ENCODE measurements at regions not wholly inside any gene's neighbourhood (a gene's known extent, or its start where the extent isn't known, plus 50 kb on each side); places are given as distances from the start of the nearest gene placed in this dataset.

DNA sequence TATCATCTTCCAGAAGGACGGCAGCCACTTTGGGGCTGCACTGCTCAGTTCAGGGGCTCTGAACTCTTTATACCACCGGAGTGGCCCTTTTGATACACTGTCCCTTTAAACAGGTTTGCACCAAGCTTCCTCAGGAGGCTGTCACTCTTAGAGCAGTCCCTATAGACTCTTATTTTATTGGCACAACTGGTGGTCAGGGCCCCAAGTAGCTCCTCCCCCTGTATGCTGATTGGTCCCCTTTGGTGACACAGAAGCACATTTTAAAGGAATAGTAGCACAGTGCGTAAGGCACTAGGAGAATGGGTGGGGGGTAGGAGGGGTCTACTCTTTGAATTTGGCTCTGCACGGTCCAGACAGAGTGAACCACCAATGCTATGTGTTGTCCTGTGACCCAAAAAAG is 122.6 kb upstream of the MLN start:
- Mint-ChIP-seq H3K27me3 (ENCODE audit: low read depth) (peaks cover 5% of the 10 kb centered on the region; the same call in 1 of the 2 replicates), H3K4me3 (no peak overlapping the region), H3K27ac (no peak overlapping the region), H3K4me1 (peaks cover 18% of the 10 kb centered on the region), H3K9me3 (peaks cover 11% of the 10 kb centered on the region), H3K36me3 (peaks cover 4% of the 10 kb centered on the region)
- ChIA-PET POLR2A (interaction anchor here (0.7 to 1.3 kb wide), 2 partner anchors 33 to 219 kb away, joined by 3 read pairs; no protein-coding TSS in a partner anchor), CTCF (interaction anchor here (0.7 to 2.0 kb wide), 17 partner anchors 9 to 270 kb away, joined by 3 to 15 read pairs (median 3); partner anchors contain the start of gene IP6K3)
- DNase-seq (ENCODE audit: low spot score): peak; percentile 47
- peak; percentile 96 for ATAC-seq
- TF ChIP-seq, protein P1, sequence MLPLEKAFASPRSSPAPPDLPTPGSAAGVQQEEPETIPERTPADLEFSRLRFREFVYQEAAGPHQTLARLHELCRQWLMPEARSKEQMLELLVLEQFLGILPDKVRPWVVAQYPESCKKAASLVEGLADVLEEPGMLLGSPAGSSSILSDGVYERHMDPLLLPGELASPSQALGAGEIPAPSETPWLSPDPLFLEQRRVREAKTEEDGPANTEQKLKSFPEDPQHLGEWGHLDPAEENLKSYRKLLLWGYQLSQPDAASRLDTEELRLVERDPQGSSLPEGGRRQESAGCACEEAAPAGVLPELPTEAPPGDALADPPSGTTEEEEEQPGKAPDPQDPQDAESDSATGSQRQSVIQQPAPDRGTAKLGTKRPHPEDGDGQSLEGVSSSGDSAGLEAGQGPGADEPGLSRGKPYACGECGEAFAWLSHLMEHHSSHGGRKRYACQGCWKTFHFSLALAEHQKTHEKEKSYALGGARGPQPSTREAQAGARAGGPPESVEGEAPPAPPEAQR (CRISPR knock-in tag; IDR thresholded peaks at IDR 0.05): no peak
- TF ChIP-seq, protein P2, sequence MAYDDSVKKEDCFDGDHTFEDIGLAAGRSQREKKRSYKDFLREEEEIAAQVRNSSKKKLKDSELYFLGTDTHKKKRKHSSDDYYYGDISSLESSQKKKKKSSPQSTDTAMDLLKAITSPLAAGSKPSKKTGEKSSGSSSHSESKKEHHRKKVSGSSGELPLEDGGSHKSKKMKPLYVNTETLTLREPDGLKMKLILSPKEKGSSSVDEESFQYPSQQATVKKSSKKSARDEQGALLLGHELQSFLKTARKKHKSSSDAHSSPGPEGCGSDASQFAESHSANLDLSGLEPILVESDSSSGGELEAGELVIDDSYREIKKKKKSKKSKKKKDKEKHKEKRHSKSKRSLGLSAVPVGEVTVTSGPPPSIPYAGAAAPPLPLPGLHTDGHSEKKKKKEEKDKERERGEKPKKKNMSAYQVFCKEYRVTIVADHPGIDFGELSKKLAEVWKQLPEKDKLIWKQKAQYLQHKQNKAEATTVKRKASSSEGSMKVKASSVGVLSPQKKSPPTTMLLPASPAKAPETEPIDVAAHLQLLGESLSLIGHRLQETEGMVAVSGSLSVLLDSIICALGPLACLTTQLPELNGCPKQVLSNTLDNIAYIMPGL (CRISPR knock-in tag; IDR thresholded peaks at IDR 0.05): no peak
- TF ChIP-seq, protein P3, sequence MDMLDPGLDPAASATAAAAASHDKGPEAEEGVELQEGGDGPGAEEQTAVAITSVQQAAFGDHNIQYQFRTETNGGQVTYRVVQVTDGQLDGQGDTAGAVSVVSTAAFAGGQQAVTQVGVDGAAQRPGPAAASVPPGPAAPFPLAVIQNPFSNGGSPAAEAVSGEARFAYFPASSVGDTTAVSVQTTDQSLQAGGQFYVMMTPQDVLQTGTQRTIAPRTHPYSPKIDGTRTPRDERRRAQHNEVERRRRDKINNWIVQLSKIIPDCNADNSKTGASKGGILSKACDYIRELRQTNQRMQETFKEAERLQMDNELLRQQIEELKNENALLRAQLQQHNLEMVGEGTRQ (CRISPR knock-in tag; IDR thresholded peaks at IDR 0.05): no peak
- TF ChIP-seq NR1H2 (CRISPR knock-in tag; IDR thresholded peaks at IDR 0.05): no peak
- no peak for TF ChIP-seq TCF7 (CRISPR knock-in tag; IDR thresholded peaks at IDR 0.05; ENCODE audit: low read depth)
- TF ChIP-seq SP1 (CRISPR knock-in tag; conservative IDR thresholded peaks at IDR 0.05): 0 out of 2 replicates have a peak, but pooled peaks have one; percentile 26
- no peak for TF ChIP-seq NR3C1 (CRISPR knock-in tag; conservative IDR thresholded peaks at IDR 0.05; ENCODE audit: low read depth)
- peak; percentile 88 for TF ChIP-seq NFYB (CRISPR knock-in tag; conservative IDR thresholded peaks at IDR 0.05; ENCODE audit: low read depth)
- no peak for TF ChIP-seq ZNF263 (CRISPR knock-in tag; IDR thresholded peaks at IDR 0.05; ENCODE audit: low read depth)
- TF ChIP-seq, protein P4, sequence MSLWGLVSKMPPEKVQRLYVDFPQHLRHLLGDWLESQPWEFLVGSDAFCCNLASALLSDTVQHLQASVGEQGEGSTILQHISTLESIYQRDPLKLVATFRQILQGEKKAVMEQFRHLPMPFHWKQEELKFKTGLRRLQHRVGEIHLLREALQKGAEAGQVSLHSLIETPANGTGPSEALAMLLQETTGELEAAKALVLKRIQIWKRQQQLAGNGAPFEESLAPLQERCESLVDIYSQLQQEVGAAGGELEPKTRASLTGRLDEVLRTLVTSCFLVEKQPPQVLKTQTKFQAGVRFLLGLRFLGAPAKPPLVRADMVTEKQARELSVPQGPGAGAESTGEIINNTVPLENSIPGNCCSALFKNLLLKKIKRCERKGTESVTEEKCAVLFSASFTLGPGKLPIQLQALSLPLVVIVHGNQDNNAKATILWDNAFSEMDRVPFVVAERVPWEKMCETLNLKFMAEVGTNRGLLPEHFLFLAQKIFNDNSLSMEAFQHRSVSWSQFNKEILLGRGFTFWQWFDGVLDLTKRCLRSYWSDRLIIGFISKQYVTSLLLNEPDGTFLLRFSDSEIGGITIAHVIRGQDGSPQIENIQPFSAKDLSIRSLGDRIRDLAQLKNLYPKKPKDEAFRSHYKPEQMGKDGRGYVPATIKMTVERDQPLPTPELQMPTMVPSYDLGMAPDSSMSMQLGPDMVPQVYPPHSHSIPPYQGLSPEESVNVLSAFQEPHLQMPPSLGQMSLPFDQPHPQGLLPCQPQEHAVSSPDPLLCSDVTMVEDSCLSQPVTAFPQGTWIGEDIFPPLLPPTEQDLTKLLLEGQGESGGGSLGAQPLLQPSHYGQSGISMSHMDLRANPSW (CRISPR knock-in tag; conservative IDR thresholded peaks at IDR 0.05; ENCODE audit: low read depth): no peak
- TF ChIP-seq TEAD1 (CRISPR knock-in tag; IDR thresholded peaks at IDR 0.05): no peak
- TF ChIP-seq ZNF396 (CRISPR knock-in tag; IDR thresholded peaks at IDR 0.05; ENCODE audit: borderline replicate concordance): no peak
- TF ChIP-seq, protein P5, sequence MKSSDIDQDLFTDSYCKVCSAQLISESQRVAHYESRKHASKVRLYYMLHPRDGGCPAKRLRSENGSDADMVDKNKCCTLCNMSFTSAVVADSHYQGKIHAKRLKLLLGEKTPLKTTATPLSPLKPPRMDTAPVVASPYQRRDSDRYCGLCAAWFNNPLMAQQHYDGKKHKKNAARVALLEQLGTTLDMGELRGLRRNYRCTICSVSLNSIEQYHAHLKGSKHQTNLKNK (CRISPR knock-in tag; IDR thresholded peaks at IDR 0.05): no peak

DNA sequence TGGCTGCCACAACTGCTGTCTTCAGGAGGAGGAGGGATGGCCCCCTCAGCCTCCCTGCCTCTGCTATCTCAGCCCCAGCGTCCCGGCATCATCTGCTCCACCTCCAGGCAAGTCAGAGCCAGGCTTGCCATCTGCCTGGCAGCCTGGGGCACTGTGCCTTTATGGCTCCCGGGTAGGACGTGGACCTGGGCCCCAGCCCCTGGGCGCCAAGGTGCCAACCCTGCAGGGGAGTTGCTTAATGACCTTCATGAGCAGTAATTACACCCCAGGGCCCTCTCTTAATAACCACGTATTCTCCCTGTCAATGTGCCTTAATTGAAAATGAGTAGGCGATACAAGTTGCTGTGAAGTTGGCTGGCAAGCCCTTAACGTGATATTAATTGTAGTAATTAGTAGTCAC is 122.1 kb upstream of the MLN start:
- ChIA-PET CTCF (interaction anchor here (0.7 to 2.0 kb wide), 12 partner anchors 33 to 271 kb away, joined by 3 to 15 read pairs (median 5); partner anchors contain the start of gene IP6K3), POLR2A (interaction anchor here (1.3 kb wide), 1 partner anchor 34 kb away, joined by 3 read pairs; no protein-coding TSS in a partner anchor)
- peaks cover 5% of the 10 kb centered on the region; the same call in 1 of the 2 replicates for H3K27me3 Mint-ChIP-seq (ENCODE audit: low read depth)
- H3K27ac Mint-ChIP-seq: no peak overlapping the region
- peaks cover 11% of the 10 kb centered on the region for H3K9me3 Mint-ChIP-seq
- ATAC-seq: no peak
- H3K4me1 Mint-ChIP-seq: peaks cover 18% of the 10 kb centered on the region
- DNase-seq (ENCODE audit: low spot score): no peak
- no peak overlapping the region for H3K4me3 Mint-ChIP-seq
- H3K36me3 Mint-ChIP-seq: peaks cover 4% of the 10 kb centered on the region
- TF ChIP-seq FOXK1 (CRISPR knock-in tag; IDR thresholded peaks at IDR 0.05) (no peak), IRF2 (CRISPR knock-in tag; IDR thresholded peaks at IDR 0.05; ENCODE audit: borderline replicate concordance, low read depth) (no peak), NFE2L1 (CRISPR knock-in tag; IDR thresholded peaks at IDR 0.05) (no peak), NR1H2 (CRISPR knock-in tag; IDR thresholded peaks at IDR 0.05) (no peak), RELA (CRISPR knock-in tag; IDR thresholded peaks at IDR 0.05; ENCODE audit: borderline replicate concordance) (no peak)
- TF ChIP-seq, protein P6, sequence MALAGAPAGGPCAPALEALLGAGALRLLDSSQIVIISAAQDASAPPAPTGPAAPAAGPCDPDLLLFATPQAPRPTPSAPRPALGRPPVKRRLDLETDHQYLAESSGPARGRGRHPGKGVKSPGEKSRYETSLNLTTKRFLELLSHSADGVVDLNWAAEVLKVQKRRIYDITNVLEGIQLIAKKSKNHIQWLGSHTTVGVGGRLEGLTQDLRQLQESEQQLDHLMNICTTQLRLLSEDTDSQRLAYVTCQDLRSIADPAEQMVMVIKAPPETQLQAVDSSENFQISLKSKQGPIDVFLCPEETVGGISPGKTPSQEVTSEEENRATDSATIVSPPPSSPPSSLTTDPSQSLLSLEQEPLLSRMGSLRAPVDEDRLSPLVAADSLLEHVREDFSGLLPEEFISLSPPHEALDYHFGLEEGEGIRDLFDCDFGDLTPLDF (CRISPR knock-in tag; IDR thresholded peaks at IDR 0.05): no peak
- TF ChIP-seq, protein P5 (CRISPR knock-in tag; IDR thresholded peaks at IDR 0.05): no peak
- TF ChIP-seq, protein P1 (CRISPR knock-in tag; IDR thresholded peaks at IDR 0.05): no peak
- TF ChIP-seq, protein P7, sequence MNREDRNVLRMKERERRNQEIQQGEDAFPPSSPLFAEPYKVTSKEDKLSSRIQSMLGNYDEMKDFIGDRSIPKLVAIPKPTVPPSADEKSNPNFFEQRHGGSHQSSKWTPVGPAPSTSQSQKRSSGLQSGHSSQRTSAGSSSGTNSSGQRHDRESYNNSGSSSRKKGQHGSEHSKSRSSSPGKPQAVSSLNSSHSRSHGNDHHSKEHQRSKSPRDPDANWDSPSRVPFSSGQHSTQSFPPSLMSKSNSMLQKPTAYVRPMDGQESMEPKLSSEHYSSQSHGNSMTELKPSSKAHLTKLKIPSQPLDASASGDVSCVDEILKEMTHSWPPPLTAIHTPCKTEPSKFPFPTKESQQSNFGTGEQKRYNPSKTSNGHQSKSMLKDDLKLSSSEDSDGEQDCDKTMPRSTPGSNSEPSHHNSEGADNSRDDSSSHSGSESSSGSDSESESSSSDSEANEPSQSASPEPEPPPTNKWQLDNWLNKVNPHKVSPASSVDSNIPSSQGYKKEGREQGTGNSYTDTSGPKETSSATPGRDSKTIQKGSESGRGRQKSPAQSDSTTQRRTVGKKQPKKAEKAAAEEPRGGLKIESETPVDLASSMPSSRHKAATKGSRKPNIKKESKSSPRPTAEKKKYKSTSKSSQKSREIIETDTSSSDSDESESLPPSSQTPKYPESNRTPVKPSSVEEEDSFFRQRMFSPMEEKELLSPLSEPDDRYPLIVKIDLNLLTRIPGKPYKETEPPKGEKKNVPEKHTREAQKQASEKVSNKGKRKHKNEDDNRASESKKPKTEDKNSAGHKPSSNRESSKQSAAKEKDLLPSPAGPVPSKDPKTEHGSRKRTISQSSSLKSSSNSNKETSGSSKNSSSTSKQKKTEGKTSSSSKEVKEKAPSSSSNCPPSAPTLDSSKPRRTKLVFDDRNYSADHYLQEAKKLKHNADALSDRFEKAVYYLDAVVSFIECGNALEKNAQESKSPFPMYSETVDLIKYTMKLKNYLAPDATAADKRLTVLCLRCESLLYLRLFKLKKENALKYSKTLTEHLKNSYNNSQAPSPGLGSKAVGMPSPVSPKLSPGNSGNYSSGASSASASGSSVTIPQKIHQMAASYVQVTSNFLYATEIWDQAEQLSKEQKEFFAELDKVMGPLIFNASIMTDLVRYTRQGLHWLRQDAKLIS (CRISPR knock-in tag; IDR thresholded peaks at IDR 0.05; ENCODE audit: borderline replicate concordance): no peak
